HL-60 (cell line): ENCODE measurements at regions not wholly inside any gene's neighbourhood (a gene's known extent, or its start where the extent isn't known, plus 50 kb on each side); places are given as distances from the start of the nearest gene placed in this dataset.

Experiments
- DNase-seq, 2 experiments: peaks; one replicate each; pipeline ENCODE4 v3.0.0-alpha.2; 2010 to 2020; ENCODE audit warnings: low read depth in 1 of 2, low spot score in 1 of 2
- H3K27ac ChIP-seq: fragments of 250-450 bp; sonication (Bioruptor Pico); replicated peaks from 2 replicates; pipeline ENCODE4 v1.5.1; 2020; ENCODE audit warnings: mild to moderate bottlenecking, moderate library complexity
- H3K27me3 ChIP-seq: fragments of 250-450 bp; sonication (Bioruptor Pico); 2 replicates; pipeline ENCODE4 v1.5.1; 2021; ENCODE audit warnings: mild to moderate bottlenecking, moderate library complexity; ENCODE audit not compliant: insufficient read depth, poor library complexity, severe bottlenecking
- H3K4me3 ChIP-seq: replicated peaks from 2 replicates; pipeline ENCODE4 v1.5.1; 2011; ENCODE audit warnings: mild to moderate bottlenecking, control low read depth, low read length; ENCODE audit not compliant: insufficient read depth
- CTCF ChIP-seq: IDR thresholded peaks from one replicate; pipeline ENCODE4 v1.5.1; 2011; ENCODE audit warnings: low read length, control low read depth, inconsistent platforms; ENCODE audit not compliant: insufficient read depth
- GABPA ChIP-seq: IDR thresholded peaks from 2 replicates; pipeline ENCODE4 v1.6.1; 2012; ENCODE audit warnings: low read depth
- POLR2AphosphoS5 ChIP-seq: IDR thresholded peaks from 2 replicates; pipeline ENCODE4 v1.6.1; 2012; ENCODE audit warnings: low read depth
- REST ChIP-seq: IDR thresholded peaks from 2 replicates; pipeline ENCODE4 v1.6.1; 2012; ENCODE audit warnings: low read depth; ENCODE audit not compliant: insufficient replicate concordance
- SPI1 ChIP-seq: IDR thresholded peaks from 2 replicates; pipeline ENCODE4 v1.6.1; 2012; ENCODE audit warnings: low read depth, mild to moderate bottlenecking, borderline replicate concordance

- Histone ChIP-seq H3K27ac (no peak overlapping the region), H3K27me3 (no peaks in the 10 kb centered on the region), H3K4me3 (no peak overlapping the region)
- no peak for TF ChIP-seq POLR2AphosphoS5
- no peak for TF ChIP-seq SPI1
- TF ChIP-seq CTCF, result no peak
- TF ChIP-seq REST, result no peak
- TF ChIP-seq GABPA, result no peak
- no peak for DNase-seq
Observed at GRCh38 chr9:71620746-71621145, 147.6 kb downstream of the CEMIP2 start.

- no peak for DNase-seq
- H3K27ac ChIP-seq, result no peak overlapping the region
- TF ChIP-seq REST (no peak), SPI1 (no peak), POLR2AphosphoS5 (no peak), CTCF (no peak), GABPA (no peak)
- H3K27me3 ChIP-seq, result no peaks in the 10 kb centered on the region
- H3K4me3 ChIP-seq, result no peak overlapping the region
Observed at GRCh38 chr9:71620331-71620730, 148.0 kb downstream of the CEMIP2 start.

- no peaks in the 10 kb centered on the region for H3K27me3 ChIP-seq
- no peak overlapping the region for H3K27ac ChIP-seq
- TF ChIP-seq POLR2AphosphoS5 (no peak), CTCF (no peak), SPI1 (no peak), REST (no peak), GABPA (no peak)
- H3K4me3 ChIP-seq, result no peak overlapping the region
- no peak for DNase-seq
Observed at GRCh38 chr9:71619926-71620325, 148.4 kb downstream of the CEMIP2 start.
